HS-5 (cell line): ENCODE measurements at regions not wholly inside any gene's neighbourhood (a gene's known extent, or its start where the extent isn't known, plus 50 kb on each side); places are given as distances from the start of the nearest gene placed in this dataset.

Experiments
- DNase-seq: peaks from one replicate; pipeline ENCODE4 v3.0.0-alpha.2; 2012; ENCODE audit warnings: low read depth

DNA sequence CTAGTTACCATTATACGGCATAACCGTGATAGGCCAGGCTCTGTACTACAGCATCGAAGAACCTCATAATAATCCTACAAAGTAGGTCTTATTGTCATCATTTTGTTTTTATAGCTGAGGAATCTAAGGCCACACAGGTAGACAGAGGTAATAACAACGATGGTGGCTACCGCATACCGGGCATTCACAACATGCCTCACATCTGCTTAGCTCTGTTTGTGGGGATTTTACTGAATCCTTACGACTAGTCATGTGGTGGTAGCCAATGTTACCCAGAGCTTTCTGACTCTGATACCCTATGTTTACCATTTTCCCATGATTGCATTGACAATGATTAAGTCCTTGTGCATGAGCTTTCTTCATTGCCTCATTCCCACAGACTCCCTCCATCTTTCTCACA lies 269.4 kb downstream of the TCF7L2 start:
- DNase-seq, result no peak

DNA sequence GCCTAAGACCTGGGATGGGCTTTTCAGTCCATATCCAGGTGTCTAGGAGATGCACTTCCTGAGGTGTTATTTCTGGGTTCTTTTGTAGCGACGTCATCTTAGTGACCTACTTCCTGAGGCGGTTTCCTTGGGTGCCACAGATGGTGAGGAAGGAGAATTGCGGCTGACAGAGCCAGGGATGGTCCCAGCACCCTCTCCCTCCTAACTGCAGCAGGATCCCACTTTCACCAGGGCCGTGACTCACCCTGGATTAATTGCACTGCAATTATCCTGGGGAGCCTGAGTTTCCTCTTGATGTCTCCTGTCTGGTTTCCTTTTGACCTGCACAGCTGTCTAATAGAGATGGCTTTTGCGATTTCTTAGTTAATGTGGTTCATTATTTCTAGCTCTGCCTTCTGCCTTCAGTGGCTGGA lies 271.7 kb downstream of the TCF7L2 start:
- no peak for DNase-seq

DNA sequence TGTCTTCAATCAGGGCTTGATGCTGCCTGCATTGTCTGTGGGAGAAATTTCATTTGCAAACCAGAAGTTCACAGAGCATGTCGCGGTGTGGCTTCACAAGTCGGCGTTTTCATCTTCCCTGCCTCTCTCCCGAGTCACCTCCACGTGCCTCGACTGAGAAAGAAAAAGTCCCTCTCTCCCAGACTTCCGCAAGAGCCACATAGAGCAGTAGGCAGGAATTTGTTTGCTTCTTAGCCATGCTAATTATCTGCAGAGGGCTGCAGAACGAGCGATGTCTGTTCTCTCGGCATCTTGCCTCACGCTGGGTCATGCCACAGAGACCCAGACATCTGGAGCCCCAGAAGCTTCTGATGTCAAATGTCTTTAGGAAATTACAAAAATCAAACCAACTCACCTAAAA lies 272.2 kb downstream of the TCF7L2 start:
- no peak for DNase-seq

DNA sequence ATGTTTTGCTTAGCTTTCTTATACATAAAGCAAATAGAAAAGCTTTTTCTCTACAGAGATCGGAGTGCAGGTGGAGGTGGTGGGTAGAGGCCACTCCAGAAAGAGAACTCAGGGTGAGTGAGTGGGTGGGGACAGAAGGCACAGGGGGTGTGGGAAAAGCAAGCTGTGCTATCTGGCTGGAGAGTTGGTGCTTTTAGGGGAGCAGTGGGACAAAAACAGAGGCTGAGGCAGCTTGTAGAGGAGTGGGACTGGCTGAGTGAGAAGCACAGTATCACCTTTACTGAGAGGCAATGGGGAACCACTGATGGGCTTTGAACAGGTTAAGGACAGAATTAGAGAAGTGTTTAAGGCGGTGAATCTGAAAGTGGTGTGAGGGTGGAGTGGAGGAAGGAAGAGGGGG lies 275.3 kb downstream of the TCF7L2 start:
- no peak for DNase-seq

DNA sequence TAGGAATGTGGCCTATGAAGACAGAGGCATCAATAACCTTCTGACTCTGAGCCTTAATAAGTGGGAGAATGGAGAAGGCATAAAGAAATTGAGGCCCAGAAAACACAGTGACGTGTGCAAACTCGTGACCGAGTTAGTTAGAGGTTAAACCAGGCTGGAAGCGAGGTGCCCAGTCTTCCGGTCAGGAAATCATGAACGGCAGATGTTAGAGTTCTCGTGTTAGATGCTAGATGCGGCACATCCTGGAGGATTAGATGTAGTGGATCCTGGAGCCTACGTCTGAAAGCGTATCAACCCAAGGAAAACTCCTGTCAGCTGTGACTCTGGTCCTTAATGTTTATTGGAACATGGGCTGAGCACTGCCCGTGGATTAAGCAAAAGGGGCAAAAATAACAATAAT lies 275.9 kb downstream of the TCF7L2 start:
- no peak for DNase-seq

DNA sequence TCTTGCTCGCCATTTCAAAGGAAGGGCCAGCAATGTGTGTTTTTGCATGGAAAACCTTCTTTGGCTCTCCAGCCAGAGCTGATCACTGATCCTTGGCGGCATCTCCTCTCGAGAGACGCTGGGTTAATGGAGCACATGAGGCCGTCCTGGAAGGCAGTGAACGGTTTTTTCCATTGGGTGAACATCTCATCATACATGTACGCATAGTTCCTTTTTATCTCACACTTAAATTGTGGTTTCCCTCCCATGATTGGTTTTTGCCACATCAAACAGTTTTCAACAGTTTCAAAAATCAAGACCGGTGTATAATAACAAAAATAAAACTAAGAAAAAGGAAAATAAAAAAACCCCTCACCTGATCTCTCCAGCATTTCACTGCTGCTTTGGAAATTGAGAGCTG lies 276.4 kb downstream of the TCF7L2 start:
- no peak for DNase-seq

DNA sequence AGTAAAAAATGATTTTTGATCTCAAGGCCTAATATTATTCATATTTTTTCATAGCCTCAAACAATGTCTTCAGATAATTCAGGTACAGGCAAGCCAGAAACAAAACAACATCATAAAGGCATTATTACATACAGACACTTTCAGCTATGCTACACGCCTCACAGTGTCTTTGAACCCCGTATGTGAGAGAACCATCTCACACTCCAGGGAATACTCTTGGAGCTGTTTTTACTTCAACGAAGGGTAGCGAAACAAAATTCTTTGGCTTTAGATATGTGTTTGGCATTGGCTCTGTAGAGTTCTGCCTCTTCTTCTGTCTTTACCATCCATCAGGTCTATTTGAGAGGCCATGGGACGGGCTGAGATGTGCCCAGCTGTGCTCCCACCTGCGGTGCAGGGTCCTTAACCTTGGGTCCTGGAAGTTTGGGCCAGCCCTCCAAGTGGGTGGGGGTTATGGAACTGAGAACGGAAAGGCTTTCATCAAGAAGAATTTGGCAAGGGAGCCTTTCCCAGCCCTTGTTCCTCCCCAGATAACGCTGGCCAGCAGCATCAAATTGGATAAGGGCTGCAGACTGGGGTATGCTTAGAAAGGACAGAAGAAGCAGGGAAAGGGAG lies 276.9 kb downstream of the TCF7L2 start:
- no peak for DNase-seq

DNA sequence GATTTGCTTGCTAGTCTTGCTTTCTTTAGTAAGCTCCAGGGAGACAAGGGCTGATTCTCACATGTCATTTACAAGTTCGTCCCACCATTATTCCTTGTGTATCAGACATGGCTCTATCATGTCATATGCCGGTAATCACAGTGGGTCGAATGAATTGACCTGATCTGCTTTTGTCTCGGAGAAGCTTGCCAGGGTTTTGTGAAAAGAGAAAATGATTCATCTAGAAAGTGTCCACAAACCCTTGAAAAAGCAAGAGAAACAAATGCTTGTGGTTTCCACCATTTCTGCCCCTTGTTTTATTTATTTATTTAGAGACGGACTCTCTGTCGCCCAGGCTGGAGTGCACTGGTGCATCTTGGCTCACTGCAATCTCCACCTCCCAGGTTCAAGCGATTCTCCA lies 278.5 kb downstream of the TCF7L2 start:
- no peak for DNase-seq

DNA sequence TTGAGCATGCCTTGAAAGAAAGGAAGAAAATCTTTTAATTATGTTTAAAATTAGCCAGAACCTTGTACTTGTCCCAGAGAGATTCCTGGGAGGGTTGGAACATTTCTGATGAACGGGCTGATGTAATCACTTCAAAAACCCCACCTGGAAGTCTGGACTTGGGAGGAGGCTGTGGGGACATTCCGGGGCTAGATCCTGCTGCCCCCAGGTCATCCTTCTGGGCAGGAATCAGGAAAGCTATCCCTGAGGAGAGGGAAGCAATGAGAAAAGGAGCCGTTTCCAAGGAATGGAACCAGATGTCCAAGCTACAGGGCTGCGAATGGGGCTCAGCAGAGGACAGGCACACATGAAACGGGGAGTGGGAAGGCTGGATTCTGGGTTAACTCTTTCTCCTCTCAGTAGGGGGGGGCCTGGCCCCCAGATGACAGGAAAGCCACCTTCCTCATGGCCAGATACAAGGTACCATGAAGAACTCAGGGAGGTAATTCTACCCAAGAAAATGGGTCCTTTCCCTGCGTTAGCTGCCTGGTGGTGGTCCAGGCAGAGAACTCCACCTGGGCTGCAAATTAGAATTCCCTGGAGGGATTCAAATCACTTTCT lies 280.1 kb downstream of the TCF7L2 start:
- DNase-seq, result no peak

DNA sequence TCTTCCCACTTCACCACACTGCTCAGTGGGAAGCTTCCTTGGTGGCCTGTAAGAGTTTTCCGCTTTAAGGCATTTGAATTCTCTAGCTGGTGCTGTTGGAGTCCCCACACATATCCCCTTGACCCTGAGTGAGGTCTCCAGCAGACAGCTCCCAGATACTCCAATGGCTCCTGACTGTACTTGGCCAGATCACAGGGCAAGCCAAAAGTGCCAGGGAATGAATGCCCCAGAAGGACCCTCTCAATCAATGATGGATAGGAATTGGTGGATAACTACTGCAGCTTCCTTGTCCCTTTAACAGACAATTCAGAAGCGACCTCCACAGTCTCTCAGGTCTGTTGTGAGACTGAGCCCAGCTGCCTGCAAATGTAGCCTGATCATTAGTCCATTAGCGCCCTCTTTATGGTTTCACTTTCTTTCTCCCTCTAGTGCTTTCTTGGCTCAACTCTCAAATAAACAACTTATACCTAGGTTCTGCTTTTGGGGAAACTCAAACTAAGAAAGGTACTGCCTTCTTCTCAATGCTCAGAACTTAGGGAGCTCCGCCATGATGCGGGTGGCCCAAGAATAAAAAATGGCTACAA lies 283.0 kb downstream of the TCF7L2 start:
- DNase-seq, result no peak

DNA sequence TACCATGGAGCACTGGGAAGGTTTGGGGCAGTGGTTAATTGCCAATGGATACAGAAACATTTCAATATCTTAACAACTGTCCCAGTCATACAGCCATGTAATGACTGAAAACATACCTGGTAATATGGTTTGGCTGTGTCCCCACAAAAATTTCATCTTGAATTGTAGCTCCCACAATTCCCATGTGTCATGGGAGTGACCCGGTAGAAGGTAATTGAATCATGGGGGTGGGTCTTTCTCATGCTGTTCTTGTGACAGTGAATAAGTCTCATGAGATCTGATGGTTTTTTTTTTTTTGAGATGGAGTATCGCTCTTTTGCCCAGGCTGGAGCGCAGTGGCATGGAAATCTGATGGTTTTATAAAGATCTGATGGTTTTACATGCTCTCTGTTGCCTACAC lies 284.4 kb downstream of the TCF7L2 start:
- DNase-seq, result no peak

DNA sequence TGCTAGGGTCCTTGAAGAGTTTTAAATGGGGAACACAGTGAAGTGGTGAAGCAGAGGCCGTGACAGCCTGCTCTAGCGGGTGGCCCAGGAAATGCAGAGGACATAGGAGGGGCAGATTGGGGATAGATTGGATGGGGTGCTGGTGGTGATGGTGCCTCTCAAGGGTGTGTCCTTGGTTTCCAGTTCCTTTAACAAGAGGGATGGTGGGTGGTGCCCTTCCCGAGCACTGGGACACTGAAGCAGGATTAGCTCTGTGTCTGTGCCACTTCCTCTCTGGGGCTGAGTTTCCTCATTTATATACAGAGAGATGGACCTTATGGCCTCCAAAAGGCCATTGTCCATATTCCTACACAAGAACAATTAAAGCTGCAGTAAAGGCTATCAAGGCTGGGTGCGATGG lies 285.5 kb downstream of the TCF7L2 start:
- DNase-seq, result no peak

DNA sequence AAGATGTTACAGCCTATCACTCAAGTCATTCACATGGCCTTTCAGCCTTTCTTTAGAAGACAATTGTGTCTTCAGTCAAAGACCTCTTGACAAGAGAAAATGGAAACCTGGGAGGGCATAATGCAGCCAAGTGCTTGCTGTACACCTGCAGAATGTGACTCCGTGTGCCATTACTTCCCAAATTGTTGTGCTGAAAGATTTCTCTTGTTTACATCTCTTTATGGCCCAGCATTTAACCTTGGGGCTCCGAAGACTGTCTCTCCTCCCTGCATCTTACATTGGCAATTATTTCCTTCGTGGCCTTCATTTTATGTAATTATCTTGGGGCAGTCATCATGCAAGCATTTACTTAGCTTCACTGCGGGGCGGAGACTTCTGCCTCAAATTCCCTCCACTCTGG lies 287.0 kb downstream of the TCF7L2 start:
- DNase-seq, result no peak

DNA sequence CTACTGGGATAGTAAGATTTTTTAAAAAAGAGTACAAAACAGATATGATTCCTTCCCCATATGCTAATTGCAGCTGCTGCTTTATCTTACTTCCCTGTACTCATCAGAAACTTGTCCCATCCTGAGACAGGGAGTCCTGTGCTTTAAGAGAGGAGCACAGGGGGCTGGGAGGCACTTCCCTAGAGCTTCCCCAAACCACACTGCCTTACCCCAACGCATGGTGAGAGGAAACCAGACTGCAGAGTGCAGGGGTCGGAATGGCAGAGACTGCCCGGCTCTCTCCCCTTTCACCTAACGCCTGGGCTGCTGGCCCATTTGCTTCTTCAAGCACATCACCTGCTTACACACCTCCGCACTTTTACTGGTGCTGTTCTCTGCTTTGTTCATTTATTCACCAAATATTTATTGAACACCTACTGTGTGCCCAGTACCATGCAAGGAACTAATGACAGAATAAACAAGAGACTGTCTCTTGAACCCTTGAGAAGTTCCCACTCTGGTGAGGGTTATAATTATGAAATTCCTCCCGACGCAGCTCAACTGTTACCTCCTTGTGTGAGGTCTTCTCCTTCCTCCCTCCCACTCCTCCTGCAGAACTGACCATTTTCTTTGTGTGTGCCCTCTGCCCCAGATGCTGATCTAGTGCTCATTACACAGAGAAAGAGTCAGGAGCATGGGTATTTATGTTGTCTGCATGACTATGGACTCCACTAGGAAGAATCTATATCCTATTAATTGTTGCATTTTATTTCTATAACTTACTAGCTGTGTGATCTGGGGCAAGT lies 289.7 kb downstream of the TCF7L2 start:
- no peak for DNase-seq

DNA sequence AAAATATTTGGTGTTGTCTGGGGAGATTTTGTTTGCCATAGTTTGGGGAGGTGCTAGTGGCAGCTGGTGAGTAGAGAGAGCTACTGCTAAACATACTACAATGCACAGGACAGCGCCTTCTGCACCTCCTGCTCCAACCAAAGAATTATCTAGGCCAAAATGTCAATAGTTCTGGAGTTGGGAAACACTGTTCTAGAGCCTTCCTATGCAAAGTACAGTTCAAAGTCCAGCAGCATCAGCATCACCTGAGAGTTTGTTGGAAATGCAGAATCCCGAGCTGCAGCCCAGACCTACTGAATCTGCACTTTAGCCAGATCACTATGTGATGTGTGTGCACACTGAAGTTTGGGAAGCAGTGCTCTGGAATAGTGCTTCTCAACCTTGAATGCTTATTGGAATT lies 290.7 kb downstream of the TCF7L2 start:
- DNase-seq, result no peak

DNA sequence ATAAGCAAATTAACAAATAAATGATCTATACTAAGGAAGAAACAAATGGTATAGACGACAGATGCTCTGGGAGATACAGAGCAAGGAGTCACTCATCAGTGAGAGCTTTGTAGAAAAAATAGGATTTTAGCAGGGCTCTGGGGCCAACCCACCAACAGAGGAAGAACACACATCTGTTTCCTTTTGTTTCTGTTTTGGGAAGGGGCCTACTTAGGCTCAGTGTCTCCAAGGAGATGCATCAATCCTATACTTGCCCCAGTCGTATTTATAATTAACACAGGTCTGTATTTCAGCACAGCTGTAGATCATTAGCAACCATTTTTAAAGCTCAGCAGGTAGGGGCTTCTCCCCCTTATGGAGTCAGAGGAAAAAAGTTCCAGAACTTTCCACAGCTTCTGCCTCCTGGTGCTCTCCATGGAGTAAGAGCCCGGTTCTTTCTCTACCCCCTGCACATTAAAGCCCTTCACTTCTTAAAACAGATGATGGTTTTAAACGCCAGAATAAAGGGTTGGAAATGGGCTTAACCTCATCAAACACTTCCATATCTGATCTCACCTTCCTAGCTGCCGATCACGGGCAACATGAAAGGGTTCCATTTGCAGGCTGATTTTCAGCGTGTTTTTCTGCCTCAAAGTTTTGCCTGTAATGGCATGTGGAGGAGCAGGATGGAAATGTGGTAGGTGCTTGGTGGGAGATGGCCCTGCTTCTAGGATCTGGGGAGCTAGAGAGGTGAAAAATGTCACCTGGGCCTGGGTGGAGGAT lies 291.7 kb downstream of the TCF7L2 start:
- no peak for DNase-seq

DNA sequence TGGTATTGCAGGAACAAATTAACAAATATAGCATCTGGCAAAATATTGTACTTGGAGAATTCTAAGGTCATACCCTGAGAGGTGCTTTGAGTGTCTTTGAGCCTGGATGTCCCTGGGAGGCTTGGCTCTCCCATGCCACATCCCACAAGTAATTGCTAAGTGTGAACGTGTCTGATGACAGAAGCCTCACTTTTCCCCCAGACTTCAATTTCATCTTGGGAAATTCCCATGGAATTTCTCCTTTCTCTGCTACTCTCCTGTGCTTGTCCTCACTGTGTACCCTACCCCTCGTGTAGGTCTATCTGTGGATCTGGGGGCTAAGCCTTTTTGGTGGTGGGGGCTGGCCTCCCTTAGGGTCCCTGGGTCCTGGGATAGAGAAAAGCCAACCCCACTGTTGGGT lies 293.3 kb downstream of the TCF7L2 start:
- no peak for DNase-seq

DNA sequence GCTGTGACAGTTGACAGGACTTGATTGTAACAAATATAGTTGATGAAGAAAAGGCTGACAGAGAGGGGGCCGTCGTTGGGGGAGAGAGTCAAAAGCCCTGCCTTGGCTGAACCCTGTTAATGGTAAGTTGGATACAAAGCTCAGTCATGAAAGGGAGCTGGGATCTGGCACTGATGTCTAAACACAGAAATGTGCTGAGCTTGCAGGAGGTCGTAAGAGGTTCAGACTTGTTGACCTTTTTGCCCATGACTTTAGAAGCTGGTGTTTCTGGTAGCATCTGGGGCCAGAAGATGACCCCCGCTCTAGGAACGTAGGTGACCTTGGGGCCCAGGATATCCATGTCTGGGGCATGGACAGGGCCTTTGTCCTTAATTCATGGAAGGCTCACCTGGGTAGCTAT lies 294.7 kb downstream of the TCF7L2 start:
- DNase-seq, result no peak

DNA sequence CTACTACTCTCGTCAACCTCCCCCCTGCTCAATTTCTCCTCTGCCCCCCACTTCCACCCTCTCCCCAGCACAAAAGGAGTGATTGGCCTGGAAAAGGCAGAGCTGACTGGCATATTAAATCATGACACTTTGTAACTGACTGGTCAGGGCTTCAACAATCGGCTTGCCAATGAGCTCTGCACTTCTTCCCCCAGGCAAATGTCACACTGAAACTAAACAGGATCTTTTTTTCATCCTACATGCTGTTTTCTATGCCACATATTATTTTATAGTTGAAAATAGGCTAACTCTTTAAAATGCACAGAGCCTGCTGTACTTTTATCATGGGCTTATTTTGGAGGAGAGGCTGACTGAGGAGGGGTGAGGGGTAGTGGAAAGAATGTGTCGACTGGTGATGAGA lies 295.2 kb downstream of the TCF7L2 start:
- DNase-seq, result no peak

DNA sequence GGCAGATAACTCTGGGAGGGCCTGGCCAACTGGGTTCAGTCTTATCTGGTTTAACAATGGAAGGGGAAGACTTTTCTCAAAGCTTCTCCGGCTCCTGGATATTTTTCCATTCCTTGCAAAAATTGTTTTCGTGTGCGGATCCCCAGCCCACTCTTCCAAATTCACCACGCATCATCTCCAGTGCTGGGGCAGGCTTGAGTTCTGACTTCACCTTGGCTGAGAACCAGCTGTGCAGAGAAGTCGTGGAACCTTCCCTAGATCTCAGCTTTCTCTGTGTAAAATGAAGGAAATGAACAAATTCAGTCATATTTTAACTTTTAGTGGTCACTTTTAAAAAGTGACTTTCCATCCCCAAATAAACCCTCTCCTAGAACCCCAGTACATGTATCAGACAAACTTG lies 297.0 kb downstream of the TCF7L2 start:
- no peak for DNase-seq

DNA sequence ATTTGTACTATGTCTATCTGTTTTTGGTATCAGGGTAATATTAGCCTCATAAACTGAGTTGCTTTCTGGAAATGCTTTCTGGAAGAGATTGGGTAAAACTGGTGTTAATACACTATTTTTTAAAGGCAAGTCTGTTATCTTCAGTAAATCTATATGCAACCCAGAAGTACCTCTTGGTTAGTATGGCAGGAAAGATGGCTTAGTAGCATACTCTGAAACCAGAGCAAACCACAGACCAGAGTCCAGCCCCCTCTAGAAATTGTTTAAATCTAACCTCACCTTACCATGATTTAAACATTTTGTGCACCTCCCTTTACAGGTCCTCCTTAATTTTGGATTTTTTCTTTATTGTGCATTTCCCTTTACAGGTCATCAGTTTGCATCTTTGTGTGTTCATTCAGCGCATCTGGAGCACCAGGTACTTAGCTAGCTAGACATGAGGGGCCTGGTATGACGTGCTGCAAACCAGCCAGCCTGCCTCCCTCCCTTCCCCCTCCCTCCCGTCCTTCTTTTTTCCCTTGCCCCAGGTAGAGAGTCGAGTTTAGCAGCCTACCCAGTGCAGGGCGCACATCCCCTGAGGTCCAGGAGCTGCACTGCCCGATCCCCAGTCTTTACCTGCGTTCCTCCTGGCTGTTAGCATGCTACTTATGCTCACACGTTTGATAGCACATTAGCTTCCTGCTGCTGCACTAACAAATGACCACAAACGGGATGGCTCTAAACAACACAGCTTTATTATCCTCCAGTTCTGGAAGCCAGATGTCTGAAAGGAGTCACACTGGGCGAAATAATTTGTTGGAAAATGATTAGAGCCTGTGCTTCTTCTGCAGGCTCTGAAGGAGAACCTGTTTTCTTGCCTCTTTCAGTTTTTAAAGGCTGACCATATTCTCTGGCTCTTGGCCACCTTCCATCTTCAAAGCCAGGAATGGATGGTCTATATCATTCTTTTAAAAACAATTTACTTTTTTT lies 299.9 kb upstream of the HABP2 start:
- no peak for DNase-seq
